Stomach (tissue), 4 donors: ENCODE measurements at regions not wholly inside any gene's neighbourhood (a gene's known extent, or its start where the extent isn't known, plus 50 kb on each side); places are given as distances from the start of the nearest gene placed in this dataset.

Experiments
- CTCF ChIP-seq, 7 experiments: fragments of 450-650 bp in 4 of 7; fragments of 200-600 bp in 3 of 7; sonication (generic) in 3 of 7; IDR thresholded peaks; one replicate each; pipeline ENCODE4 v1.5.1; 2016 to 2019; ENCODE audit warnings: antibody characterized with exemption in 7 of 7, control low read depth in 2 of 7, mild to moderate bottlenecking in 1 of 7
- EP300 ChIP-seq: sonication (generic); formaldehyde crosslinking; IDR thresholded peaks from one replicate; pipeline ENCODE4 v1.6.1; 2017; ENCODE audit warnings: antibody characterized with exemption
- POLR2A ChIP-seq, 4 donors: fragments of 450-650 bp; IDR thresholded peaks; one replicate each; pipeline ENCODE4 v1.6.1; 2016; ENCODE audit warnings: antibody characterized with exemption in 4 of 4, control low read depth in 2 of 4, mild to moderate bottlenecking in 1 of 4, moderate library complexity in 1 of 4
- POLR2AphosphoS5 ChIP-seq, 3 donors: sonication (generic); formaldehyde crosslinking; IDR thresholded peaks; one replicate each; pipeline ENCODE4 v1.6.1; 2016; ENCODE audit warnings: antibody characterized with exemption in 3 of 3

GRCh38 chr7:17501441-17502212 is 203.2 kb downstream of the AHR start:
- TF ChIP-seq CTCF (IDR thresholded peaks at IDR 0.05) (no peak), POLR2AphosphoS5 (IDR thresholded peaks at IDR 0.05) (no peak), POLR2A (IDR thresholded peaks at IDR 0.05) (no peak), EP300 (no peak)
